Keratinocyte (primary cell): ENCODE measurements at regions not wholly inside any gene's neighbourhood (a gene's known extent, or its start where the extent isn't known, plus 50 kb on each side); places are given as distances from the start of the nearest gene placed in this dataset.

Source experiments
- CTCF ChIP-seq, 3 experiments: IDR thresholded peaks in 1 of 3; conservative IDR thresholded peaks in 1 of 3; optimal IDR thresholded peaks in 1 of 3; 2 replicates in 2 of 3; 3 replicates in 1 of 3; pipeline versions ENCODE3 to v1.5.1; 2011; ENCODE audit warnings: low read length in 3 of 3, mild to moderate bottlenecking in 3 of 3, moderate library complexity in 2 of 3, control low read depth in 1 of 3, inconsistent platforms in 1 of 3; ENCODE audit not compliant: insufficient read depth in 2 of 3; ENCODE audit errors: extremely low read depth in 1 of 3
- EZH2 ChIP-seq: IDR thresholded peaks from one replicate; pipeline ENCODE4 v1.6.1; 2012; ENCODE audit warnings: inconsistent platforms, mild to moderate bottlenecking, low read length, moderate library complexity

DNA sequence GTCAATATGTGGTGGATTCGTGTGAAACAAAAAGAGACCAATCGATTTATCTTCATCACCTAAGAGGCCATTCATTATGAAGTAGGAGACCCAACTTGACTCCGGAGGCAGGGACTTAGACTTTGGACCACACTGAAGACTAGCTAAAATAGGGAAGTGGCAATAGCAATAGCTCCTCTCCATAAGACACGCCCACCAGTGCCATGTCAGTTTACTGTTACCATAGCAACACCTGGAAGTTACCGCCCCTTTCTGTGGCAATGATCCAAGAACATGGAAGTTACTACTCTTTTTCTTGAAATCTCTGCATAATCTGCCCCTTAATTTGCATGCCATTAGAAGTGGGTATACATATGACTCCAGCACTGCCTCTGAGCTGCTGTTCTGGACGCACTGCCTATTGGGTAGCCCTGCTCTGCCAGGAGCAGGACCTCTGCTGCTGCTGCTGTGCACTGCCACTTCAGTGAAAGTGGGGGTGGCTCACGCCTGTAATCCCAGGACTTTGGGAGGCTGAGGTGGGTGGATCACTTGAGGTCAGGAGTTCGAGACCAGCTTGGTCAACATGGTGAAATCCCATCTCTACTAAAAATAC is 163.2 kb downstream of the PRKX start:
- TF ChIP-seq CTCF (optimal IDR thresholded peaks at IDR 0.05 in 1 of 3, IDR thresholded peaks at IDR 0.05 in 1 of 3, conservative IDR thresholded peaks at IDR 0.05 in 1 of 3; ENCODE audit: extremely low read depth in 1 of 3, insufficient read depth in 2 of 3, low read length in 3 of 3) (no peak), EZH2 (no peak)
